ENCODE measurements at regions not wholly inside any gene's neighbourhood (a gene's known extent, or its start where the extent isn't known, plus 50 kb on each side); places are given as distances from the start of the nearest gene placed in this dataset.

DNA sequence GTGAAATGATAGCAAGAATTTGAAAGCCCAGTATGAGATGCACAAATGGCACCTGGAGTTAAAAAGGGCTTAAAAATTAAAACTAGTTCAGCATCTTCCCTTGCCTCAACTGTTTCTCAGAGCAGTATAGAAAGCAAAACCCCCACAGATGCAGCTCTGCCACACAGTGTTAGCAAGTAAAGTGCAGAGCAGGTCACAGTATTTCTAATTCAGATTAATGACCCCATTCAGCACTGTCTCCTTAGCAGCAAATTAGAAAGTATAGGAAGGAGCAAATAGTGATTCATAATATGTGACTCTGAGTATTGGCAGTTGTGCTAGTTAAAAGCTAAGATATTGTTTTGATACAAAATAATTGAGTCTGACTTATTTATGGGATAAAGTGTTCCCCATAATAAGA, 73.8 kb upstream of the CCDC85A start:
- H3K4me3 ChIP-seq (ENCODE audit: low read depth, low read length) = no peak overlapping the region
- TF ChIP-seq, protein P1, sequence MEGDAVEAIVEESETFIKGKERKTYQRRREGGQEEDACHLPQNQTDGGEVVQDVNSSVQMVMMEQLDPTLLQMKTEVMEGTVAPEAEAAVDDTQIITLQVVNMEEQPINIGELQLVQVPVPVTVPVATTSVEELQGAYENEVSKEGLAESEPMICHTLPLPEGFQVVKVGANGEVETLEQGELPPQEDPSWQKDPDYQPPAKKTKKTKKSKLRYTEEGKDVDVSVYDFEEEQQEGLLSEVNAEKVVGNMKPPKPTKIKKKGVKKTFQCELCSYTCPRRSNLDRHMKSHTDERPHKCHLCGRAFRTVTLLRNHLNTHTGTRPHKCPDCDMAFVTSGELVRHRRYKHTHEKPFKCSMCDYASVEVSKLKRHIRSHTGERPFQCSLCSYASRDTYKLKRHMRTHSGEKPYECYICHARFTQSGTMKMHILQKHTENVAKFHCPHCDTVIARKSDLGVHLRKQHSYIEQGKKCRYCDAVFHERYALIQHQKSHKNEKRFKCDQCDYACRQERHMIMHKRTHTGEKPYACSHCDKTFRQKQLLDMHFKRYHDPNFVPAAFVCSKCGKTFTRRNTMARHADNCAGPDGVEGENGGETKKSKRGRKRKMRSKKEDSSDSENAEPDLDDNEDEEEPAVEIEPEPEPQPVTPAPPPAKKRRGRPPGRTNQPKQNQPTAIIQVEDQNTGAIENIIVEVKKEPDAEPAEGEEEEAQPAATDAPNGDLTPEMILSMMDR (IDR thresholded peaks at IDR 0.05; ENCODE audit: low read depth, low read length) = no peak

DNA sequence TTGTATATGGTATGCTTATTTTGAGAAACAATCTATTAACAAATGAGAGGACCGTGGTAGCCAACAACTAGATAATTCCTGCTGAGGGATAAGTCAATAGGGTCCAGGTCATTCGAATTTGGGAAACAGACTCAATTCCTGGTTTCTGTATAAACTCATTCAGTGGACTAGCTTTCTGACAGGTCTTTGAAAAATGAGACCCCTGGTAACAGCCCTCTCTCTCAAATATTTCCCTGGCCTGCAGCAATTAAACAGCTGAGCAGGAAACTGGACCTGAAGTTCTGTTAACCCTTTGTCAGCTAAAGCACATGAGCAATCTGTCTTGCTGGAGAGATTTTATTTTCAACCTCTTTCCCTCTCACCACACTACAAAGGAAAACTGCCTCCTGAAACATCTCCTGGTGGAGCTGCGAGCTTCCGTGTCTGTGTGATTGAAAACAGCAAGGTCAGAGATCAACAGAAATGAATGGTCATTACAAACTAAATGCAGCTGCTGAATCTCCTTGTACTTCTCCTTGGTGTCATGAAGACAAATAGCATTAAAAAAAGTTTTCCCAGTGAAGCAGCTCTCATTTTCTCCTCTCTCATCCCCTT, 70.3 kb upstream of the CCDC85A start:
- H3K4me3 ChIP-seq (ENCODE audit: low read depth, low read length) = no peak overlapping the region
- TF ChIP-seq, protein P1 (IDR thresholded peaks at IDR 0.05; ENCODE audit: low read depth, low read length) = no peak

DNA sequence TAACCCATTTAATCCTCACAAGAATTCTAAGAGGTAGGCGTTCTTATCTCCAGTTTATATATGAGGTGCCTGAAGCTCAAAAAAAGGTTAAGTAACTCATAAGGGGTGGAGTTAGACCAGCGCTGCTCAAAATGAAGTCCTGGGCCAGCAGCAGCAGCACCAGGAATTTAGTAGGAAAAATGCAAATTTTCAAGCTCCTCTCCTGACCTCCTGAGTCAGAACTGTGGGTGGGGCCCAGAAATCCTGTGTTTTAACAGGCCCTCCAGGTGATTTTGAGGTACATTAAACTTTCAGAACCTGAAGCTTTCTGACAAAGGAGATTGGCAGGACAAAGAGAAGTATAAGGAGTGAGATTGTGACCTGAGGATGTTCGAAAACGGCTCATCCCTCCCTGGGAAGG, 66.0 kb upstream of the CCDC85A start:
- TF ChIP-seq, protein P1 (IDR thresholded peaks at IDR 0.05; ENCODE audit: low read depth, low read length) = no peak
- H3K4me3 ChIP-seq (ENCODE audit: low read depth, low read length) = no peak overlapping the region

DNA sequence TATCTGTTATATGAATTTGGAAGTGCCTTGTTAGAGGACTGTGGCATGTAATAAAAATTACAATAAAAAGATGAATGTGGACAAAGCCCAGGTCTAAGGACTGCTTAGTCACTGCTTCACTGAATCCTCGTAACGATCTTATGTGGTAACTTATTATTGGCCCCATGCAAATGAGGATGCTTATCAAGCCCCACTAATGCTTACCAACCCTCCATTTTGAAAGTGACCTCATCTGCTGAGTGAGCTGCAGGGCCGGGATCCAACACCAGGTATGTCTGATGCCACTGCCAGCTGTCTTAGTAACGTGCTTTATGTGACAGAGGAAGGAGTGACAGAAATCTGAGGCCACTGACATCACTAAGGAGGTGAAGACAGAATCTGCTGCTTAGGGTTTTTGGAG, 65.3 kb upstream of the CCDC85A start:
- TF ChIP-seq, protein P1 (IDR thresholded peaks at IDR 0.05; ENCODE audit: low read depth, low read length) = no peak
- no peak overlapping the region for H3K4me3 ChIP-seq (ENCODE audit: low read depth, low read length)

DNA sequence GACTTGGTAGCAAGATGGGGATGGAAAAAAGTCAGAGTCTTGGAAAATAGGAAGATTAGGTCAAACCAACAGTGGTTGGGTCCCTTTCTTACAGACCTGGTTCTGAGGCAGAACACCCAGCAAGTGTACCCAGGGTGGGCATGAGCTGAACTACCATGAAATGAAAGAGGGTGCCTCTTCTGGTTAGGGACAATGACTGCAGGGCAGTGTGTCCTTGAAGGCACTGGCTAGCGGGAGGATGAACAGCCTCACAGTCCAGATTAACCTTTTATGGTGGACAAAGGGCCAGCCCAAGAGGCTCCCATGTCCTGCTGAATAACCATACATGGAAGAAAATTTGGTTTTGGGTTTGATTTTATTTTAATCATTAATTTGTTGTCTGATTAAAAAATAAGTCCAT, 61.8 kb upstream of the CCDC85A start:
- no peak overlapping the region for H3K4me3 ChIP-seq (ENCODE audit: low read depth, low read length)

DNA sequence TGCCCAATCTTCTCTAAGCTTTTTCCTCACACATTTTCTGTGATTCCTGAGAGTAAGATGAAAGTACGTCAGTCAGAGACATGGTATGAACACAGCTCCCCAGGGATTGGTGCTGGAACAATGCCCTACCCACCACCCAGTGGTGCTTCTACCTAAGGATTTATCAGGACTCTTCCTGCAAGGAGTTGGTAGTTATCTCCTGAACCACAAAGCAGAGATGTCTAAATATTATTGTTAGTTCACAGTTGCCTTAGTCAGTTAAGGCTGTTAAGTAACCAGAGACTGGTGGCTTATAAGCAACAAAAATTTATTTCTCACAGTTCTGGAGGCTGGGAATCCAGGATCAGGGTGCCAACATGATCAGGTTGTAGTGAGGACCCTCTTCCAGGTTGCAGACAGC, 60.3 kb upstream of the CCDC85A start:
- TF ChIP-seq, protein P1 (IDR thresholded peaks at IDR 0.05; ENCODE audit: low read depth, low read length) = no peak
- no peak overlapping the region for H3K4me3 ChIP-seq (ENCODE audit: low read depth, low read length)

More for the DNA sequence above, 61.8 kb upstream of the CCDC85A start:
- TF ChIP-seq, protein P1 (IDR thresholded peaks at IDR 0.05; ENCODE audit: low read depth, low read length) = no peak

DNA sequence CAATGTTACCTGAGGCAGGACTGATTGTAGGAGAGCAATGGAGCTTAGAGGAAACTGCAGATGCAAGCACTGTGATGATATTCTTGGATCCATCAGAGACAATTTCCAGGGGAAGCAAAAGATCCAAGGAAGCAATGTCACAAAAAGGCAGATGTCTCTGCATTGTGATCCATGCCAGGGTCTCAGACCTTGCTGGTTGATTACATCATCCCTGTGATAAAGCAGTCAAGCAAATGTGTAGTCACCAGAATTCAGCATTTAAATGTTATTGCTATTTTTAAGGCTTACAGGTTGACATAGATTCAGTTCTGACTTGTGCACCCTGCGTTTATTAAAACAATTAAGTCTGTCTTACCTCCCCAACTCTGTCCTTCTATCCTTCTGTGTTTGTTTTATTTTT, 56.8 kb upstream of the CCDC85A start:
- no peak overlapping the region for H3K4me3 ChIP-seq (ENCODE audit: low read depth, low read length)
- TF ChIP-seq, protein P1 (IDR thresholded peaks at IDR 0.05; ENCODE audit: low read depth, low read length) = no peak

Measured in WI38 (cell line).